HCT116 (cell line): ENCODE measurements at regions not wholly inside any gene's neighbourhood (a gene's known extent, or its start where the extent isn't known, plus 50 kb on each side); places are given as distances from the start of the nearest gene placed in this dataset.

Source experiments
- ATAC-seq: fragments of 200-7000 bp; cut with Tn5 transposase; 2 replicates; pipeline ENCODE4 v1.9.1; 2020; ENCODE audit warnings: mild to moderate bottlenecking, moderate library complexity
- BruUV-seq: library from RNA; stranded (reverse); fragments of 400-500 nt; replicated peaks from 2 replicates; lab custom pipeline; 2021; lab: Mats Ljungman, UMichigan
- CTCF ChIA-PET: fragments of 300-600 bp; sonication (Branson Sonifier 250); formaldehyde crosslinking; loops from one replicate; lab custom pipeline; 2021; ENCODE audit warnings: antibody characterized with exemption; lab: Charles Lee
- POLR2A ChIA-PET: fragments of 300-600, 350-600 bp; sonication (Branson Sonifier 250); formaldehyde crosslinking; loops from one replicate; lab custom pipeline; 2021; ENCODE audit warnings: antibody characterized with exemption; lab: Charles Lee
- RAD21 ChIA-PET, 2 experiments: fragments of 300-600 bp; sonication (Branson Sonifier 250); formaldehyde crosslinking; loops; one replicate each; lab custom pipeline; 2023; ENCODE audit warnings: low total read pairs in 2 of 2; ENCODE audit not compliant: uncharacterized antibody in 2 of 2, unreplicated experiment in 2 of 2, low non-redundant PET in 1 of 2; lab: Charles Lee
- DNase-seq: peaks from one replicate; pipeline ENCODE4 v3.0.0-alpha.2; 2010; ENCODE audit warnings: low read depth, low spot score
- H2AFZ ChIP-seq: fragments of 200-600 bp; shearing (Covaris generic), sonication (generic); 2 replicates; pipeline ENCODE4 v1.6.1; 2017; ENCODE audit warnings: low read depth, mixed run types, mixed read lengths, antibody characterized with exemption, low read length; ENCODE audit not compliant: poor library complexity, severe bottlenecking
- H3K27ac ChIP-seq: 2 replicates; pipeline ENCODE4 v1.5.1; 2012; ENCODE audit warnings: low read depth, low read length
- H3K27me3 ChIP-seq: fragments of 200-600 bp; sonication (generic); 2 replicates; pipeline ENCODE4 v1.6.1; 2016; ENCODE audit warnings: mixed run types, low read length, mixed read lengths; ENCODE audit not compliant: insufficient read depth
- H3K36me3 ChIP-seq, 2 experiments: fragments of 200-500 bp in 1 of 2; fragments of 200-600 bp in 1 of 2; sonication (Bioruptor generic) in 1 of 2; sonication (generic) in 1 of 2; 2 replicates each; pipeline versions ENCODE4 v1.5.1 to v1.6.1; 2014 to 2016; ENCODE audit warnings: low read length in 2 of 2, inconsistent platforms in 1 of 2, mixed read lengths in 1 of 2, mixed run types in 1 of 2; ENCODE audit not compliant: insufficient read depth in 2 of 2, control insufficient read depth in 1 of 2
- H3K4me1 ChIP-seq, 2 experiments: fragments of 200-600 bp in 1 of 2; sonication (generic) in 1 of 2; 2 replicates each; pipeline versions ENCODE4 v1.5.1 to v1.6.1; 2012 to 2017; ENCODE audit warnings: low read length in 2 of 2, inconsistent platforms in 1 of 2, mild to moderate bottlenecking in 1 of 2, mixed read lengths in 1 of 2, mixed run types in 1 of 2, moderate library complexity in 1 of 2; ENCODE audit not compliant: insufficient read depth in 2 of 2, control insufficient read depth in 1 of 2
- H3K4me2 ChIP-seq: fragments of 200-600 bp; sonication (generic); 2 replicates; pipeline ENCODE4 v1.6.1; 2017; ENCODE audit warnings: mixed run types, low read length, mixed read lengths
- H3K4me3 ChIP-seq, 2 experiments: fragments of 200-600 bp in 1 of 2; sonication (generic) in 1 of 2; replicated peaks in 1 of 2; 2 replicates each; pipeline ENCODE4 v1.5.1; 2011 to 2016; ENCODE audit warnings: low read length in 2 of 2, control low read depth in 1 of 2, low read depth in 1 of 2, mild to moderate bottlenecking in 1 of 2, mixed read lengths in 1 of 2, mixed run types in 1 of 2
- H3K79me2 ChIP-seq: fragments of 200-600 bp; sonication (generic); 2 replicates; pipeline ENCODE4 v1.6.1; 2017; ENCODE audit warnings: mild to moderate bottlenecking, mixed run types, low read length, moderate library complexity, mixed read lengths; ENCODE audit not compliant: insufficient read depth
- H3K9ac ChIP-seq: fragments of 200-600 bp; sonication (generic); 2 replicates; pipeline ENCODE4 v1.6.1; 2016; ENCODE audit warnings: low read length, mixed read lengths
- H3K9me2 ChIP-seq: fragments of 200-600 bp; sonication (generic), shearing (Covaris generic); 2 replicates; pipeline ENCODE4 v1.6.1; 2017; ENCODE audit warnings: mixed run types, mild to moderate bottlenecking, moderate library complexity; ENCODE audit not compliant: insufficient read depth
- H3K9me3 ChIP-seq, 2 experiments: fragments of 200-500 bp in 1 of 2; fragments of 200-600 bp in 1 of 2; sonication (Bioruptor generic) in 1 of 2; sonication (generic) in 1 of 2; 2 replicates each; pipeline ENCODE4 v1.6.1; 2014 to 2017; ENCODE audit warnings: low read length in 2 of 2, mixed read lengths in 2 of 2, inconsistent platforms in 1 of 2, low read depth in 1 of 2, mild to moderate bottlenecking in 1 of 2, mixed run types in 1 of 2, moderate library complexity in 1 of 2; ENCODE audit not compliant: control insufficient read depth in 1 of 2, insufficient read depth in 1 of 2
- H4K20me1 ChIP-seq: fragments of 200-600 bp; sonication (generic), shearing (Covaris generic); 2 replicates; pipeline ENCODE4 v1.6.1; 2017; ENCODE audit warnings: mixed run types, mild to moderate bottlenecking, moderate library complexity; ENCODE audit not compliant: insufficient read depth
- CBX3 ChIP-seq: IDR thresholded peaks from 2 replicates; pipeline ENCODE4 v1.6.1; 2012; ENCODE audit warnings: low read depth
- CTCF ChIP-seq, 3 experiments: fragments of 200-600 bp in 1 of 3; sonication (generic) in 1 of 3; IDR thresholded peaks in 2 of 3; conservative IDR thresholded peaks in 1 of 3; 2 replicates each; pipeline ENCODE4 v1.5.1; 2012 to 2017; ENCODE audit warnings: low read depth in 2 of 3, low read length in 2 of 3, antibody characterized with exemption in 1 of 3, borderline replicate concordance in 1 of 3, control low read depth in 1 of 3, mild to moderate bottlenecking in 1 of 3, mixed read lengths in 1 of 3, mixed run types in 1 of 3, moderate library complexity in 1 of 3; ENCODE audit not compliant: insufficient read depth in 1 of 3
- EZH2 ChIP-seq: fragments of 200-600 bp; sonication (generic); IDR thresholded peaks from 2 replicates; pipeline ENCODE4 v1.6.1; 2017; ENCODE audit warnings: antibody characterized with exemption, mixed run types
- POLR2A ChIP-seq: IDR thresholded peaks from 2 replicates; pipeline ENCODE4 v1.7.0; 2011; ENCODE audit warnings: borderline replicate concordance; ENCODE audit not compliant: insufficient read depth, insufficient read length; ENCODE audit errors: extremely low read depth
- POLR2AphosphoS5 ChIP-seq: IDR thresholded peaks from 2 replicates; pipeline ENCODE4 v1.6.1; 2011; ENCODE audit warnings: mild to moderate bottlenecking, low read depth, low read length, moderate library complexity
- REST ChIP-seq: IDR thresholded peaks from 2 replicates; pipeline ENCODE4 v1.6.1; 2012; ENCODE audit warnings: low read depth
- SIN3A ChIP-seq: IDR thresholded peaks from 2 replicates; pipeline ENCODE4 v1.6.1; 2012; ENCODE audit warnings: low read depth
- SRF ChIP-seq: IDR thresholded peaks from 2 replicates; pipeline ENCODE4 v1.6.1; 2012; ENCODE audit warnings: low read depth
- TCF7L2 ChIP-seq: IDR thresholded peaks from 2 replicates; pipeline ENCODE4 v1.7.0; 2011; ENCODE audit warnings: borderline replicate concordance, inconsistent platforms; ENCODE audit not compliant: insufficient read depth, insufficient read length; ENCODE audit errors: extremely low read depth
- YY1 ChIP-seq: IDR thresholded peaks from 2 replicates; pipeline ENCODE4 v1.6.1; 2011; ENCODE audit warnings: low read length, low read depth, moderate library complexity, mild to moderate bottlenecking; ENCODE audit not compliant: insufficient replicate concordance; ENCODE audit errors: extremely low read depth
- intact Hi-C: fragments of 100-400 bp; cut with micrococcal nuclease; formaldehyde crosslinking; loops from 2 replicates; pipeline ENCODE4 v1.10.0; 2022

- no peaks in the 10 kb centered on the region for H3K4me1 ChIP-seq
- no peaks in the 10 kb centered on the region for H4K20me1 ChIP-seq
- H3K9ac ChIP-seq, result no peak overlapping the region
- H3K36me3 ChIP-seq, result no peaks in the 10 kb centered on the region
- no peak overlapping the region for H3K4me2 ChIP-seq
- DNase-seq (no peak), ATAC-seq (no peak)
- intact Hi-C loops, result no loop called here
- no peaks in the 10 kb centered on the region for H3K9me2 ChIP-seq
- no peaks in the 10 kb centered on the region for H3K27me3 ChIP-seq
- RAD21 ChIA-PET, result no interaction called here
- no TSS peak for BruUV-seq
- H3K79me2 ChIP-seq, result no peaks in the 10 kb centered on the region
- CTCF ChIA-PET, result no interaction called here
- H2AFZ ChIP-seq, result no peak overlapping the region
- H3K27ac ChIP-seq, result no peak overlapping the region
- H3K9me3 ChIP-seq, result no peaks in the 10 kb centered on the region
- no peak overlapping the region for H3K4me3 ChIP-seq
- TF ChIP-seq YY1 (no peak), EZH2 (no peak), SIN3A (no peak), CTCF (IDR thresholded peaks at IDR 0.05 in 2 of 3, conservative IDR thresholded peaks at IDR 0.05 in 1 of 3; ENCODE audit: borderline replicate concordance in 1 of 3, insufficient read depth in 1 of 3, low read depth in 2 of 3, low read length in 2 of 3) (no peak), CBX3 (no peak), SRF (no peak), TCF7L2 (no peak), POLR2A (no peak), POLR2AphosphoS5 (no peak), REST (no peak)
- POLR2A ChIA-PET, result no interaction called here
Measured at GRCh38 chr18:23330423-23330822, 122.7 kb upstream of the RIOK3 start.
